ENCODE measurements at regions not wholly inside any gene's neighbourhood (a gene's known extent, or its start where the extent isn't known, plus 50 kb on each side); places are given as distances from the start of the nearest gene placed in this dataset.

GRCh38 chr9:2557693-2558092 is 63.9 kb upstream of the VLDLR start:
- Histone ChIP-seq H3K9me3 (no peaks in the 10 kb centered on the region), H3K36me3 (no peaks in the 10 kb centered on the region), H3K4me3 (no peak overlapping the region), H3K27ac (no peak overlapping the region), H3K4me1 (peaks cover 14% of the 10 kb centered on the region), H3K27me3 (no peaks in the 10 kb centered on the region)
- no peak for ATAC-seq
- DNase-seq: no peak
- intact Hi-C loops (cut with DNase I): no loop called here
- TF ChIP-seq CTCF (IDR thresholded peaks at IDR 0.05): no peak

GRCh38 chr9:2559192-2560152 is 62.1 kb upstream of the VLDLR start:
- intact Hi-C loops (cut with DNase I): no loop called here
- peak overlapping the region; percentile 1 for H3K27ac ChIP-seq
- H3K4me1 ChIP-seq: peaks cover 14% of the 10 kb centered on the region
- TF ChIP-seq CTCF (IDR thresholded peaks at IDR 0.05): no peak
- H3K4me3 ChIP-seq: no peak overlapping the region
- H3K9me3 ChIP-seq: no peaks in the 10 kb centered on the region
- peak; percentile 84 for ATAC-seq
- H3K27me3 ChIP-seq: no peaks in the 10 kb centered on the region
- H3K36me3 ChIP-seq: no peaks in the 10 kb centered on the region
- no peak for DNase-seq

- Histone ChIP-seq H3K4me1 (peaks cover 14% of the 10 kb centered on the region), H3K4me3 (no peak overlapping the region), H3K36me3 (no peaks in the 10 kb centered on the region), H3K27me3 (no peaks in the 10 kb centered on the region), H3K27ac (peak overlapping the region; percentile 1), H3K9me3 (no peaks in the 10 kb centered on the region)
- intact Hi-C loops (cut with DNase I): no loop called here
- DNase-seq (no peak), ATAC-seq (peak; percentile 24)
- no peak for TF ChIP-seq CTCF (IDR thresholded peaks at IDR 0.05)
Measured at GRCh38 chr9:2560180-2560579, 61.4 kb upstream of the VLDLR start.

- no peak for DNase-seq
Measured at GRCh38 chr9:2565676-2566340, 55.8 kb upstream of the VLDLR start.

GRCh38 chr9:2567922-2568321 is 53.7 kb upstream of the VLDLR start:
- H3K4me3 ChIP-seq: no peak overlapping the region
- no peaks in the 10 kb centered on the region for H3K36me3 ChIP-seq
- intact Hi-C loops (cut with DNase I): no loop called here
- no peaks in the 10 kb centered on the region for H3K27me3 ChIP-seq
- ATAC-seq (no peak), DNase-seq (no peak)
- no peaks in the 10 kb centered on the region for H3K9me3 ChIP-seq
- no peak overlapping the region for H3K27ac ChIP-seq
- H3K4me1 ChIP-seq: peaks cover 10% of the 10 kb centered on the region
- TF ChIP-seq CTCF (IDR thresholded peaks at IDR 0.05): no peak

More at GRCh38 chr9:2565676-2566340, 55.8 kb upstream of the VLDLR start:
- intact Hi-C loops (cut with DNase I): no loop called here
- H3K27me3 ChIP-seq: no peaks in the 10 kb centered on the region
- no peak for TF ChIP-seq CTCF (IDR thresholded peaks at IDR 0.05)
- H3K9me3 ChIP-seq: no peaks in the 10 kb centered on the region
- H3K36me3 ChIP-seq: no peaks in the 10 kb centered on the region
- peaks cover 4% of the 10 kb centered on the region for H3K4me1 ChIP-seq
- no peak overlapping the region for H3K4me3 ChIP-seq
- no peak for ATAC-seq
- no peak overlapping the region for H3K27ac ChIP-seq
